SHP77 (cell line): ENCODE measurements at regions not wholly inside any gene's neighbourhood (a gene's known extent, or its start where the extent isn't known, plus 50 kb on each side); places are given as distances from the start of the nearest gene placed in this dataset.

Experiments used
- DNase-seq, 2 experiments: peaks; one replicate each; lab custom pipeline; 2025; lab: John Stamatoyannopoulos, UW

DNA sequence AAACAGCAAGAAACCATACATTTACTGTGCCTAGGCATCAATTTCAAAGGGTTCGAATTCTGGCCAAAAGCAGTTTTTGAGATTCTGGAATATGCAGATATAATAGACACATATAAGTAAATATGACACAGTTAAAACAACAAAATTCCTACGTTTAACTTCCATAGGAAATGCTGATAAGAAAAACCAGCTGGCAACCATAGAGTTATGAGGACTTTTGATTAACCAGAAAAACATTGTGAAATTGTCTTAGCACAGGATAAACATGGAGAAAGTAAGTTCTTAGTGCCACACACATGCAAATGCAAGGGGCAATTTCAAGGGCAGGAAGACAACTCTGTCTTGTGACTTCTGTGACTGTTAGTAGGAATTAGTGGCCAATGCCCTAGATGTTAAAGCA lies 702.1 kb downstream of the TNS3 start:
- no peak for DNase-seq

DNA sequence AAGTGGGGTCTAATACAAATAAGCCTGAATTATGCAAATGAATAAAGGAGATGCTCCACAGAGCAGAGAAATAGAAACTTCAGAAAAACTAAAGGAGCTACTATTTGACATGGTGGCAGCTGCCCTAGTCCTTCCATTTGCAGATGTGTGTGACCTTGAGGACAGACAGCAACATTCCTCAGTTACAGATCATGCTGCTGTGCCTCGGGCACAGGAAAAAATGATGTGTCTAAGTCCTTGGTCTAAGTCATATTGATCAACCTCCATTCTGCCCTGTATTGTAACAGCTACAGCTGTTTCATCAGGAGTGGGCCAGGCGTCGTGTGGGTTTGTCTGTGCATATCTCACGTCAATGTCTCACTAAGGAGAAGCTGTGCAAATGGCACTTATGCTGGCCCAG lies 710.4 kb downstream of the TNS3 start:
- DNase-seq, result no peak

DNA sequence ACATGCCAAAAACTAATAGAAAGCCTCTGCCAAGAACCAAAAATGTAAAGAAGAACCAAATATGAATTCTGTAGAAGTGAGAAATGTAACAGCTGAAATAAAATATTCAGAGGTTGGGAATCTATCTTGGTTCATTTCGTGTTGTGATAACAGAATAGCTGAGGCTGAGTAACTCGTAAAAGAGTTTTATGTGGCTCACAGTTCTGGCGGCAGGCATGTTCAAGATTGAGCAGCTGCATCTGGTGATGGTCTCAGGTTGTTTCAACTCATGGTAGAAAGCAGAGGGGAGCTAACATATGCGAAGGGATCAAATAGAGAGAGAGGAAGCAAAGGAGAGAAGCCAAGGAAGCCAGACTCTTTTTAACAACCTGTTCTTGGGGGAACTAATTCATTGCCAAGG lies 717.2 kb downstream of the TNS3 start:
- DNase-seq, result no peak

DNA sequence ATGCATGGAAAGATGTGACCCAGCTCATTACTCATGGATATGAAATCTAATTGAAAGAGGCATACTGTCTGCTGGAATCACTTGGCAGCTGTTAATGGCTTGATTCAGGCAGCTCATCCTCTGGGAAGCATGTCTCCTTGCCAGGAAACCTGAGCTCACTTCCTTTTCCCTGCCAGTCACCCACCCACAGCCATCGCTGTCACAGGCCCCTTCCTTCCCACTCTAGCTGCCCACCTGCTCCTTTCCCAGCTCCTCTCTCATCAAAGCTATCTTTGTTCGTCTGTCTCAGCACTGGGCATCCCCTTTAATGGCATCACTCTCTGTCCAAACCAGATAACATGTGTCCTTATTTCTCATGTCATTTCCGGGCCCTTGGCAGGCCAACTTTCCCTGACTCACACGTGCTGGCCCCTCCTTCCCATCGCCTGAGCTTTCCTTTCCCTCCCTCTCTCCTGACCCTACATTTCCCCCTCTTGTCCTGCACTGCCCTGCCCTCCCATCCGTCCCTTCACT lies 721.9 kb downstream of the TNS3 start:
- DNase-seq, result no peak

DNA sequence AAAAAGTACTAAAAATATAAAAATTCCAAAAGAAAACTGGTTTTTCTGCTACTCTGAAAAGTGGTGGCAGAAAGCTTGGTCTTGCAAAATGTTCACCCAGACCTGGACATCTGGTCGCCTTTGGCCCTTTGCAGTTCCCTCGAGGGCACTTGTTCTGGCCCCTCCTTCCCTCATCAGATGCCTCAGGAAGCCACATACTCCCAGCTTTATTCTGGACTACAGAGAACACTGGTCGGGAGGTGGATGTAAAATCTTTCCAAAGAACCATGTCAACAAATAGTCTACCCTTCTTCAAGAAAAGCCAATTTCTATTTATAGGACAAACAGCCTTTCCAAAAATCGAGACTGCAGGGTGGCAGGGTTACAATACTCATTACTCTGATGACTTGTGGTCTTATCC lies 726.1 kb downstream of the TNS3 start:
- DNase-seq, result no peak

DNA sequence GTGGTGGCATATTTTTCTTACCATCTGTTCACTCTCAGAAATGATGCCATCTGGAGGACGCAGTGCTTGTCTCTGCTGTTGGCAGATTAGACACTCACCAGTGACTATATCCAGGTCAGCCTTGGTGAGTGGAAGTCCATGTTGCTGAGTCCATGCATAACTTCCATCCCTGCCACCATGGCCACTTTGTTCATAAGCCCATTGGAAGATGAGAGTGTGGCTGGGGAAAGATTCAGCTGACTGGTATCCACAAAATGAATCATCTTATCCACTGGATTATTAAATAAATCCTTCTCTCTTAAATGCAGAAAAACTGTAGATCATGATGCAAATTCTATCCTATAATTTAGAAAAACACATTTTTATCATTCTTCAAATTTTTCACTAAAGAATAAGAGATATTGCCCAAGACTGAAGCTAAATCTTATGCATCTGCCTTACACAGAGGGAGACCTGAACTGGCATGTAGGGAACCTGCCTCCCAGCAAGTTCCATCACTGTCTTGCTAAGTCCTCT lies 726.9 kb downstream of the TNS3 start:
- DNase-seq, result no peak

DNA sequence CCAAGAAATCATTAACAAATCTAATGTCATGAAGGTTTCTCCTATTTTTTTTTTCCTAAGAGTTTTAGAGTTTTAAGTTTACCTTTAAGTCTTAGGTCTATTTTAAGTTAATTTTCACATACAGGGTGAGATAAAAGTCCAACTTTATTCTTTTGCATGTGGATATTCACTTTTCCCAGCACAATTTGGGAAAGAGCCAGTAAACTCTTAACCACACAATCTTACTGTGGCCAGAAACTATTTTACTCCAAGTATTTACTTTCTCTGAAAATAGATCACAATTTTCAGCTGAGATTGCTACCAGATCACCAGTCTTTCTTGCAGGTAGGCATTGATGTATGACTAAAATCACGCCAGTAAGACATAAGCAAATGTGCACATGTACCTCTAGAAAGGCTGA lies 728.5 kb downstream of the TNS3 start:
- DNase-seq, result no peak

DNA sequence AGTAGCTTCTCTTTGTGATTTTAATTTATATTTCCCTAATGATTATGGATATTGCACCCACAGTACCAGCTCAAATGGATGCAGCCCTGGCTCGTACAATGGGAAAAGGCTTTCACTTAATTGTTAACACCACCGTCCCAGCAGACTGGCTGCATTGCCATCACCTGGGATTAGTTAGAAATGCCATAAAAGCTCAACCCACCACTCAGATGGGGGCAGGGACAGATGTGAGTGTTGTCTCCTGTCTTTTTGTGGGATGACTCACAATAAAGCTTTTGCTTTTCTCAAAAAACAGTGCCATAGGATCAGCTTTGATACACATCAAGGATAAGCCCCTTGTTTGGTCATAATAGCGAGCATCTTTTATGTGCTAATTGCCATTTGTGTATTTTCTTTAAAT lies 729.1 kb downstream of the TNS3 start:
- DNase-seq, result no peak

DNA sequence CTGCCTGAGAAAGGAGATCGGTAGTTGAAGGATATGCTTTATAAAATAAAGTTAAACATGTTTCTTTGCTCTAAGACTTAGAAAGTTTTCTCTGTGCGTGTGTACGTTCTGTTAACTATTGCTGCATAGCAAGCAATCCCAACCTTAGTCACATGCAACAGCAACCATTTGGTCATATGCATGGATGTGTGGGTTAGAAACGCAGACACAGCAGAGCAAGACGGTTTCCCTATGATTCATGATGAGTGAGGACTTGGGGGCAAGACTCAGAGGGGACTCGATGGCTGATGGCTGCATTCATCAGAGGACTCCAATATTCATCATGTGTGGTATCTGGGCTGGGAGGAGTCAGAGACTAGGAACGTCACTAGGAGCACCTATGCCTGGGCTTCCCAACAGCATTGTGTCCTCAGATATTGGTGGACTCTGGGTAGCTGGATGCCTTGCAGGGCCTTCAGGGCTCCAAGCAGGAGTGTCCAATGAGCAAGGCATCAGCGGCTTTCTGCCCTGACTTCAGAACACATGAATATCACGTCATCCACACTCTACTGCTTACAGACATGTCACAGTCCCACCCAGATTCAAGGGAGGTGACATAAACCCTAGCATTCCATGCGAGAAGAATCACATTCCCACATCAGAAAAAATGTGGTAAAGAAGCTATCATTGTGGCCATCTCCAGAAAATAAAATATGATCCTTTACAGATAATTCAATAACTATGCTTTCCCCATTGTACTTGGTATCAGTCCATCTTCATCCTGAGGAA lies 731.2 kb downstream of the TNS3 start:
- no peak for DNase-seq

DNA sequence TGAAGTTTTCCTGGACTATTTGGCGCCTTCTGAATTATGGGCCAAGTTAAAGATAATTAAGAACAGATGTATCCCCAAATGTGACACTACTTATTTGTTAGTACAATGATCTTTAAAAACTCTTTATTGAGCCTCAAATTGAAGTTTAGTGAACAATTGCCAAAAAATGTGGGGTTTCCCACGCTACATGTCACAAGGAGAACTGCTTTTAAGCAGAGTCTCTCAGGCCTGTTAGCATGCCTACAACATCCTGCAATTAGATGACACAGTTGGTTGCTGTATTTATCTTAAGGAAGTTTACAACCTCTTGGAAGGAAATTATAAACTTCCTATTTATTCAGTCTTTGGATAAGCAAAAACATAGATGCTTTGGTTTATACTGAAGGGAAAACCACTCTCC lies 733.0 kb downstream of the TNS3 start:
- DNase-seq, result no peak

DNA sequence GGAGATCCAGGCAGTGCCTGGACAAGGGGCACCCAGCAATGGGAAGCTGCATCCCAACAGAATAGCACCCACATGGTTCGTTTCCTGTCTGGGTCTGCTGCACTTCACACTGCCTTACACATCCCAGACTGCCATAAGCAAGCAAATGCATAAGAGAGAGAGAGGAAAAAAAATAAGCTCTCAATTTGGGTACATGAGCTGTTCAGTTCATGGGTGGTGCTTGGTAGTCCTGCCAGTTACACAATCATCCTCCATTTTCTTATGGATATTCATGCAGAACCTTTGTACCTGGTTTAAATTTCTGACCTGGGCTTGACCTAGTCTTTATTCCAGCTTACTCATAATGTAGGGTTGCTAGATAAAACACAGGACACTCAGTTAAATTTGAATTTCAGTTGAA lies 733.6 kb downstream of the TNS3 start:
- no peak for DNase-seq

DNA sequence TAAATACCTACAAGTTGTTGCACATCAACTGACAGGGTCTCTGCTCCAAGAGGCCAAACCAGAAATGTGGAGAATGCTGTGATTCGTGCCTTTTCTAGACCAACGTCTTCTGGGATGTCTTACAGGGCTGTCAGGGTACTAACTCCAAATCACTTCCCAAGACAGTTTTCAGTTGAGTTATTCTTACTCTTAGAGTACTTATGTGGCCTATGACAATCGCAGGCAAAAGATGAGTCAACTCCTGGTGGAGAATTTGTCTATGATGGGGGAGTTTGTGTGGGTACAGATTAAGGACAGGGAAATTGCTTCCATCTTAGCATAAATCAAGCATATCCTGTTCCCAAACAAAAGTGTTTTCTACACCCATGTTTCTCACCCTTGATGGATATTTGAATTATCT lies 734.8 kb downstream of the TNS3 start:
- DNase-seq, result no peak

DNA sequence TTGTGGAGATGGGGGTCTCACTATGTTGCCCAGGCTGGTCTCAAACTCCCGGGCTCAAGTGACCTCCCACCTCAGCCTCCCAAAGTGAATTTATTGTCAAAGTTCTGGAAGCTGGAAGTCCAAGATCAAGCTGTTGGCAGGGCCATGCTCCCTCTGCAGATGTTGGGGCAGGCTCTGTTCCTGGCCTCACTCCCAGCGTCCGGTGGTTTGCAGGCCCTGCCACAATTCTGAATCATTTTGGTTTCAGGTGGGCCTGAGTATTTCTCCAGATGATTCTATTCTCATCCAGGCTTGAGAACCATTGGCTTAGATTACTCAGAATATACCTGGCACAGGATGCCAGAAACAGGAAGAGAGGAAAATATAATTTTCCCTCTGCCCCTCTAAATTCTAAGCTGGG lies 737.4 kb downstream of the TNS3 start:
- no peak for DNase-seq

DNA sequence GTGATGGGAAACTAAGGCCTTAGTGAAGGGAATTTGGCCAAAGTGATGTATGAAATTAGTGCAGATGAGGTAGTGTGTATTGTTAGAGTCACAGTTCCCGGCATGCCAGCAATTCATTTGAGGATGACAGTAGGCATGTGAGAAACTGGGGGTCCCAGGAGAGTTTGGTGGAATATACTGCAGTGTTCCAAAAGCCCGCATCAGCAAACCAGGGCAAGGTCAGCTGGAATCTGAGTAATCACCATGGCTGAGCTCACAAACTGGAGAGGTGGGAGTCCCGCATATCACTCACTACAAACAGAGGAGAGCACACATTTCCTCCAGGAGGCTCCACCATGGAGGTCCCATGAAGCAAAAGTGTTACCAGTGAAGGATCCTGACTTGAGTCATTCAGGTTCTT lies 740.7 kb downstream of the TNS3 start:
- no peak for DNase-seq

DNA sequence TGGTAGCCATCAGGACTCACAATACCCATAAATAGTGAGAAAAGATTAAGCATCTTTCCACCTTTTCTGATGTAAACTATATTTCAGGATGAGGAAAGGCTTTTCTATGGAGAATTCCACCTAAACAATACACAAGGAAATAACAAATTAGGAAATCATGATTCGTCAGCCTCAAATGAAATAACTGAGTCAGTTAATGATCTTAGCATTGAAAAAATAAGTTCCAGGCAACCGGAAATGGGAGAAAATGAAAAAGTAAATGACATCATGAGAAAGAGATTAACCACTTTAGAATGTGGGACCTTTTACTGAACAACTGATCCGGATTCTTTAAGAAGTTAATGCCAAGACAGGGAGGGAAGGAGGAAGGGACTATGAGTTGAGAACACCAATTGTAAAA lies 742.3 kb downstream of the TNS3 start:
- no peak for DNase-seq

DNA sequence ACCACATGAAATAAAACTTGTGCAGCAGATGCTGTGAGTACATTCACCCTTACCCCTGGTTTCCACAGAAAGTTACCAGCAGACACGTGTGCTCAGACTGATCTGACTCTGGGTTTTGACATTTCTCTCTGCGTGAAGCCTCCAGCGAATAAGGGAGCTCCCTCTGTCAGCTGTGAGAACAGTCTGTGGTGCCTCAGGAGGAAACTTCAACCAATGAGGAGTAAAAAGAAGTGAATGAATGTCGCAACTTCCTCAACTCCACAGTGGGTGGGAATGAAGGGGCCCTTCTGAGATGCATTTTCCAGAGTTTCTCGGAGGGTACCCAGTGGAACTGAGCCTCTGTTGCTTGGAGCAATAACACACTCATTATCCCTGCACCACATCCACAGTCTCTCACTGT lies 743.4 kb downstream of the TNS3 start:
- DNase-seq, result no peak

DNA sequence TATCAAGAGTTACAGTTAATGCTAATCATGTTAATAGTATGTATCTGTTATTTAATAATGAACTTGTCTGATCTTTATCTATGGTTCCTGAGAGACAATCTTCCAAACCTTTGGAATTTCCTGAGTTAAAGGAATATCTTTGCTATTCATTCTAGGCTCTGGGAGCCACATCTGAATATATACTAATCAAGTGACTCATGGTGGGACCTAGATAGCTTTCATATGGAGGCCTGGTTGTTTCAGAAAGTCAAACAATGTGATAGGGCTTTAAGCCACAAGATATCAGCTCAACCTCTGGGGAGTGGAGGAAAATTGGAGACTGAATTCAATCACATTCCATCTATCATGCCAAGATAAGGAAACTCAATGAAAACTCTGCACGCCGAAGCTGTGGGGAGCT lies 746.4 kb downstream of the TNS3 start:
- DNase-seq, result no peak

DNA sequence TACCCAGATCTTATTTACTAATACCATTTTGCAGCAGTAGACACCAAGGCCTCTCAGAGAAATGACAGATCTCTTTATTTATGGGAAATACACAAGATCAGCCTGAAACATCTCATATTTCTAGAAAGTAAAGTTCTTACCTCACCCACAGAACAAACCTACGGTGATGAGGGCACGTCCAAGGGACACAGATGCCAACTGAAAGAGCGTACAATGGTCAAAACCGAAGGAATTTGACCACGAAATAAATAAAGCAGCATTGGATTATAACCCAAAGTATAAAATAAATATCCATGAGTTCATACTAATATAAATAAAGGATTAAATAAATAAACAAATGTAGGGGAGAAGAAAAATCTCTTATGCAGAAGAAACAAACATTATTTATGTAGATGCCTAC lies 747.0 kb downstream of the TNS3 start:
- DNase-seq, result no peak

DNA sequence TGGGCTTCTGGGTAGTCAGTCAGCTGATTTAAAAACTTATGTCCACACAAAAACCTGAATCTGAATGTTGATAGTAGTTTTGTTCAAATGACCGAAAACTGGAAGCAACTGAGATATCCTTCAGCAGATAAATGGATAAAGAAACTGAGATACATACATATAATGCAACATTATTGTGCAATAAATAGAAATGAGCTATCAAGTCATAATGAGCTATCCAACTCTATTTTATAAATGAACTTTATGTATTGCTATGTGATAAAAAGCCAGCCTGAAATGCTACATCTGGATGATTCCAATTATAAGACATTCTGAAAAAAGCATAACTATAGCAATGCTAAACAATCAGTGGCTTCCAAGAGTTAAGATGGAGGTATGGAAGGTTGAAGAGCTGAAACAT lies 748.7 kb downstream of the TNS3 start:
- no peak for DNase-seq

DNA sequence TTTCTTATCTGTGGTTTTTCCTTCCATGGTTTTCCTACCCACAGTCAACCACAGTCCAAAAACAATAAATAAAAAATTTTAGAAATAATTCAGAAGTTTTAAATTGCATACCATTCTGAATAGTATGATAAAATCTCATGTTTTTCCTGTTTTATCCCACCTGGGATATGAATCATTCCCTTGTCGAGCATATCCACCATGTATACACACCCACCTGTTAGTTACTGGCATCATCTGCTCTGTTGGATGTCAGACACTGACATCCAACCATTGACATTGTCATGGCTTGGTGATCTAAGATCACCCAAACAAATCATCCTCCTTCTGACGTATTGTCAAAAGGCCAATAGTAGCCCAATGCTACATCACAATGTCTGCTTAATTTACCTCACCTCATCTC lies 749.8 kb downstream of the TNS3 start:
- no peak for DNase-seq

DNA sequence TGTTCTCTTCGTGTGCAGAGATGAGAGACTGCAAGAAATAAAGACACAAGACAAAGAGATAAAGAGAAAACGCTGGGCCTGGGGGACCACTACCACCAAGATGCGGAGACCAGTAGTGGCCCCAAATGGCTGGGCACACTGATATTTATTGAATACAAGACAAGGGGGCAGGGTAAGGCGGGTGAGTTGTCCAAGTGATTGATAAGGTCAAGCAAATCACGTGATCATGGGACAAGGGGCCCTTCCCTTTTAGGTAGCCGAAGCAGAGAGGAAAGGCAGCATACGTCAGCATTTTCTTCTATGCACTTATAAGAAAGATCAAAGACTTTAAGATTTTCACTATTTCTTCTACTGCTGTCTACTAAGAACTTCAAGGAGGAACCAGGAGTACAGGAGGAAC lies 762.1 kb downstream of the TNS3 start:
- no peak for DNase-seq

DNA sequence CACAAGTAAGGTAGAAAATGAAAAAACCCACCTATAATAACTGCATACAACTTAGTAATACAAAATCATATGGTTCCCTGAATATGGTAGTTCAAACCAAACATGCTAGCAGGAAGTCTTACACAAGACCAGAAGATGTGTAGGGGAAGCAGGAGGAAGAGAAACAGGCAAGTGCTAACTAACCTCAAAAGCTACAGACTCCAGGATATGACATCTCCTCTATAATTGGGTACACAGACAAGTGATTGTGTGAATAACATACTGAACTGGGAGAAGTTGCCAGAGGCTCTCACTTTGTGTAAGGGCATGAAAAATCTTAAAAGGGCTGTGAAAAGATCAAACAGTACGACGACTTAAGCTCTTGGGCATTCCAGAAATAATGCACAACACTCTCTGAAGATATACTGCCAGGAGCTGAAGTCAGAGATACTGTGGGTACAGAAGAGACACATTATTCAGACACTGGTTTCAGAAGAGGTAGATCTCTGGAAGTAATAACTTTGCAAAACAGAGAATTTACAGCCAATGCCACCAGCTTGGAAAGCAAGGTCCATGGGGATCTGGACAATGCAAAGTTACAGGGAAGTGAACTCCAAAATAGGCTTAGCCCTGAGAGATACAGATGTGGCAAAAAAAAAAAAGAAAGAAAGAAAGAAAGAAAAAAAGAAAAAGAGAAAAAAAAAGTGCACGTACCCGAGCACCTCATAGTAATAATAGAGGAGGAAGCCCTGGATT lies 767.2 kb downstream of the TNS3 start:
- no peak for DNase-seq

DNA sequence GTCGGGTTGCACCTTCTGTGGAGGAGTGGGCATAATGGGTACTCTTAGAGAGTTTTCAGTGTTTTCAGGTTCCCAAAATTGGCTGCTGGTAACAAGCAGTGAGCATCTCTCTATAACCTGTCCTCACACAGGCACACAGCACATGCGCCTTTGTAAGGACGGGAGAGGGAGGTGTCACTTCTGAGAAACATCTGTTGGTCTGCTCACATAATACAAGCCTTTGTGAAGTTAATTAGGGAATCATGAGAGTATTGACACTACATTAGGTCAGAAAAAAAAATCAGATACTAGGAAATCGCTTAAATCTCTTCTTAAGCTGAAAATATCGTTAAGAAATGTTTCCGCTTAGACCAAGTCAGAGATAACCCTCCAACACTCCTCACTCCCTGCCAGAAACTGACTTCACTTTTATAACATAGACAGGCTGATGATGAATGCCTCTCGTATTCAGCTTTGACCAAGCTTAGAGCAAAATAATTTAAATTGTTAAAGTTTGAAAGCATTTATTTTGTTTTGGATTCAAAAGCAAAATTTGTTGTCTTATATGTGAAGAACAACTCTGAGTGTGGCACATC lies 769.7 kb downstream of the TNS3 start:
- DNase-seq, result no peak
